ENCODE measurements at regions not wholly inside any gene's neighbourhood (a gene's known extent, or its start where the extent isn't known, plus 50 kb on each side); places are given as distances from the start of the nearest gene placed in this dataset.
"Not testable (repeated sequence)": the region's sequence is repeated elsewhere in the genome, so short reads cannot be mapped to it uniquely, and the experiment has no call there.

DNA sequence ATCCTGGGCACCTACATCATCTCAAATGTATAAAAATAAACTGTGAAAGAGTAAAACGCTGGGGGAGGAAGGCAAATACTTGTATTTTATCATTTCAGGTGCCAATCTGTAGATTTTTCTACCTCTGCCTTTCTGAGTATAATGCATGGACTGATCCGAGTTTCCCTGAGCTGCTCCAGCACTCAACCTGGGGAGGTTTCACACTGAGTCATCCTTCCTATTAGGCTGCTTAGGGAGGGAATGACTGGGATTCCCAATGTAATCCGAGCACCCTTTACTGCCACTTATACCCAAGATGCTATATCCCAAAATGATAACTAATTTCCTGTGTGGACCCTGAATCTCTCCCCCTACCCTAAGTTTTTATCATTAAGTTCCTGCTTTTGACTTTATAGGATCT lies 126.6 kb downstream of the HNRNPD start:
- no peak for DNase-seq

DNA sequence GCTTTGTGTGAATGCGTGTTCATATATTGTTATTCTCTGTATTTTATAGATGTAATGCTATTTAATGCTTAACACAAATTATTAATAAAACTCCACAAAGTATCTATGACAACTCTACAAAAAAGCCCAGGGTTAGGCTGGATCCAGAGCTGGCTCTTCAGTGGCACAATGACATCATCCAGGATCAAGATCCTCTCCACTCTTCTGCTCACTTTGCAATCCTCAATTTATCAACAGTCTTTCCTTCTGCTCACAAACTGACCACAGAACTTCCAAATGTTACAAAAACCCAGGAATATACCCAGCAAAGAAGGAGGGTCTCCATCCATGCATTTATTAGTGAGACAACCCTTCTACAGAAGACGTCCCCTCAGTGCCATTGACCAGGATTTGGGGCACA lies 132.3 kb downstream of the HNRNPD start:
- DNase-seq, result no peak

DNA sequence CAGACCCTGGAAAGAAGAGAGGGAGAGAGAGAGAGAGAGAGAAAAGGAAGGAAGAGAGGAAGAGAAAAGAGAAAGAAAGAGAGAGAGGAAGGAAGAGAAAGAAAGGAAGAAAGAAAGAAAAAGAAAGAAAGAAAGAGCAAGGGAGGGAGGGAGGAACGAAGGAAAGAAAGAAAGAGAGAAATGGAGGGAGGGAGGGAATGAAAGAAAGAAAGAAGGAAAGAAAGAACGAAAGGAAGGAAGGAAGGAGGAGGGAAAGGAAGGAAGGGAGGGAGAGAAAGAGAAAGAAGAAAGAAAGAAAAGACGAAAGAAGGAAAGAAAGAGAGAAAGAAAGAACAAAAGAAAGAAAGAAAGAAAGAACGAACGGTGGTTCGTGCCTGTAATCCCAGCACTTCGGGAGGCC lies 133.4 kb downstream of the HNRNPD start:
- no peak for DNase-seq

DNA sequence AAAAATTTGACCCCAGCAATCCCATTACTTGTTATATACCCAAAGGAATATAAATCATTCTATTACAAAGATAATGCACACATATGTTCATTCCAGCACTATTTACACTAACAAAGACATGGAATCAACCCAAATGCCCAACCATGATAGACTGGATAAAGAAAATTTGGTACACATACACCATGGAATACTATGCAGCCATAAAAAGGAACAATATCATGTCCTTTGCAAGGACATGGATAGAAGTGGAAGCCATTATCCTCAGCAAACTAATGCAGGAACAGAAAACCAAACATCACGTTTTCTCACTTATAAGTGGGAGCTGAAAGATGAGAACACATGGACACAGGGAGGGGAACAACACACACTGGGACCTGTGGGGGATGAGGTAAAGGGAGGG lies 136.6 kb downstream of the HNRNPD start:
- DNase-seq, result not testable (repeated sequence)

DNA sequence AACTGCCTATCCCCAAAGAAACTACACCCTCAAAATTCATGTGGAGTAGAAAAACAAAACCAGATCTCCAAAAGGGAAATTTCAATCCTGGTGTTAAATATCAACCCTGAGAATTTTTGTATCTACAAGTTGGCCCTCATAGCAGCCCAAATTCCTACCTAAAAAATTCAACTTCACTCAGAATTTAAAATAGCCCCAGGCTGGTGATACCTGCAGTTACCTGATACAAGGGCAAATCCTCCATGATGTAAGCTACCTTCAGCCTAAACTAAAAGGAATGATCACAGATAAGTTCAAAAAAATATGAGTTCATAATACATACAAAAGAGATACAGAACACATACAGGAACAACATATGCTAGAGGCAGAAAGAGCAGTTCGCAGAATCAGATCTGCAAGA lies 138.4 kb downstream of the HNRNPD start:
- DNase-seq, result no peak

DNA sequence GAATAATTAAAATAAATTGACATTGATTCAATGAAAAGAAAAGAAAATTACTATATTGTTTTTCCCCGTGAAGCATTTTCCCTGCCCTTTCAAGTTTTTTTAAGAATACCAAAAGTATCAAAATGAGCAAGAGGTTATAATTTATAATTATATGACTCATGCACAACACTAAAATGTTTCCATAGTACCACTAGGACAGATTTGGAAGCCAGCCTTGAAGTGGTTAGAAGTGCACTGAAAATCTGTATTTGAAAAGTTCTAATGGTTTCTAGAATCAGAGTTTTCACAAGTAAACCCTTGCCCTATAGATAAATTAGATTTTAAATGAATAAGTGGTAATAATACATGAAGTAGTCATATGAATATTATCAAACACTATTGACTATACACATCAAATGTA lies 140.9 kb downstream of the HNRNPD start:
- no peak for DNase-seq

DNA sequence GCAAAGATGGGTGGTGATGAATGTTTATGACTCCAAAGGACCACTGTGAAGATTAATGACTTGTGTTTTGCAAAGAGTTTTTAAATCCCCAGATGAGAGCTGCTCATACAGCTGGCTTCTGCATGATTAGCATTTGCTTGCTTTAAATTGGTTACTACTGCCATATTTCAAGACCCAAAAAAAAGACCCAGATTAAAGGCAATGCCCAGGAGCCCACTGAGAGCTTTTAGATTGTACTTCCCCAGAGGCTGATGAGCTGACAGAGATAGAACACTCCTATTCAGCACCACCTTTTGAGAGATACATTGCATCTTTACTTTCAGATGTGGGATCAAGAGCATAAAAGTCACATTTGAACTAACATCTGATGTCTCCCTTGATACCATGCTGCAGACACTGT lies 142.0 kb downstream of the HNRNPD start:
- DNase-seq, result no peak

DNA sequence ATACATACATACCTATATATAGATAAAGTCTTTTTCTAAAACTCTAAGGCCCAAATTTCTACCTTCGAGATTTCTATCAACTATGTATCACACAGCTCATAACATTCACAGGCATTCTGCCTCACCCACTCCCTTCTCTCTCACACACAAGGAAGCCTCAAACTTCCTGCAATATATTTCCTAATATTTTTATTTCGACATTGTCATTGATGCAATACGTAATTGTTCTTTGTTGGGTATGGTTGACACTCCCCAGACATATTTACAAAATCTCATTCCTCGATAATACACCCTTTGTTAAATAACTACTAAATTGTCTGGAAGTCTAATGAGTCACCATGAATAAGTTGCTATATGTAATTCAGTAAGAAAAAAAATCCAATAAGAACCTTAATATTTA lies 143.5 kb downstream of the HNRNPD start:
- no peak for DNase-seq

DNA sequence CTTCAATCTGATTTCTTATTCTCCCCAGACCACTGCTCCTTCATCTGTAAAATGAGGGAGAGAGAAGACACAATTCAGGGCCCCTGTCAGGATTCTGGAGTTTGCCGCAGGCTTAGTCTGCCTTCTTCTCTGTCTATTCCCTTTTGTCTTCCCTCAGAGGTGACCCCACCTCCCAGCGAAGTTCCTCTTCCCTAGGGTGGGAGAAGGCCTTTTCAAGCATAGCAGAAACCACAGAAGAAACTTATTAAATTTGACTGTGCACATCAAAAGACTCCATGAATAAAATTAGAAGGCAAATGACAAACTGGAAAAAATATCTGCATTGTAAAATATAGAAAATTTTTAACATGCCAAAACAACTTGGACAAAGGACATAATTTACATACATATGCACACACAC lies 148.8 kb downstream of the HNRNPD start:
- no peak for DNase-seq

DNA sequence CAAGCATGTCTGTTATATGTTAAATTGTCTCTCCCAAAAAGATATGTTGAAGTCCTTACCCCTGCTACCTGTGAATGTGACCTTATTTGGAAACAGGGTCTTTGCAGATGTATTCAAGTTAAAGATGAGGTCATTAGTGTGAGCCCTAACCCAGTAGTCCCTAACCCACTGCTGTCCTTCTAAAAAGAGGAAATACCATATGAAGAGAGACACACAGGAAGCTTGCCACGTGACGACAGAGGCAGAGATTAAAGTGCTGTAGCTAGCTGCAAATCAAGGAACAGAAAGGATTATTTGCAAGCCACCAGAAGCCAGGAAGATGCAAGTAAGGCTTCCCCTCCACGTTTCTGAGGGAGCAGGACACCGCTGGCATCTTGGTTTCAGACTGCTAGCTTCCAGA lies 150.1 kb downstream of the HNRNPD start:
- peak; percentile 52 for DNase-seq

DNA sequence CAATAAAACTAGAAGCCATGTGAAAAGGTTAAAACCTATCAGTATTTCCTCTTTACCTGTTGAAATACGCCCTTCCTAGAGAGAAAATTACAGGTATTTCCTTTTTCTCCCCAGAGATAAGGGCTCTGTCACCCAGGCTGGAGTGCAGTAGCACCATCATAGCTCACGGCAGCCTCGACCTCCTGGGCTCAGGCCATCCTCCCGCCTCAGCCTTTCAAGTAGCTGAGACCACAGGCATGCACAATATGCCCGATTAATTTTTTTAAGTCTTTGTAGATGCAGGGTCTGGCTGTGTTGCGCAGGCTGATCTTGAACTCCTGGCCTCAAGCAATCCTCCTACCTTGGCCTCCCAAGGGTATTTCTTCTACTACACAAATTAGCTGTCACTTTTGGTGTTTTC lies 154.4 kb downstream of the HNRNPD start:
- no peak for DNase-seq

DNA sequence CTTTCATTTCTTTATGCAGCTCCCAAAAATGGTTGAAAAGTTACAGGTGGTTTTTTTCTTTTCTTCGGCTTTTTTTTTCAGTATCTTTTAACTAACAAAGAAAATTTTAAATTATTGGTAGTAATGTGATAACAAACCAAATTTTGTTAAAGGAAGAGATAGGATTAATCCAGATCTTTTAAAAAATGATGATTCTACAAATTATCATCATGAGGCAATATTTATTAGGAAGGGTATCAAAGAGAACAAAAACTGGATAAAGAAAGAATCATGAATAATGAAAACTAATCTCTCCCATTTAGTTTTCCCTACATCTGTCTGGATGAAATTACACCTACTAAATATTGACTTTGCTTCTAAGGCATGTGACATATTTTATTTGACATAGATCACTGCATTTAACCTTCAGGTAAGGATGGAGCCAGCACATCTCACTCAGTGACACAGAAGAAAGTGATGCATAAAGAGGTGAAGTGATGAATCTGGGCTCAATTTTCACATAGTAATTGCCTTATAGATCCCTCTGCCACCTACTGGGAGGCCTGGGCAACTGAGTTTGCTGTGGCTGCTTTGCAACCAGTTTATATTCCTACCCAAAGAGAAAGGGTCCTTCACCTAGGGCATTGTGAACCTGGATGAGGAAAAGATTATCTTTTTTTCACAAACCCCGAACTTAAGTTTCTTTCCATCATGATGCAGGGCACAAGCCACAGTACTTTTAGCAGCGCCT lies 155.6 kb downstream of the HNRNPD start:
- peak; percentile 33 for DNase-seq

DNA sequence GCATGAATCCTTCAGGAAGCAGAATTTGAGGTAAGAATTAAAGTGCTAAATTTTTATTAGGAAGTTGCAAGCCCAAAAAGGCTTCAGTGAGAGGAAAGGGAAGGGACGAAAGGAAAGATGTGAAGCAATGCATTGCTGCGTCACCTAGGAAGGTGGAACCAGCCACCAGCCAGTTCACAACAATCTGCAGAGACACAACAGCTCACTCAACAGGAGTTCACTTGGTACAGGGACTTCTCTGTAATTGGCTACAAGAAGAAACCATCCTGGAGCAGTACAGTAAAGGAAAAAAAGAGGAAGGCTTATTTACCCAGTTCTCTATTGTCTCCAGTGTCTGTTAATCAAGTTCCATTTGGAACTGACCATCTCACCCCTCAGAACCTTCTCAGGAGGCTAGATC lies 157.6 kb downstream of the HNRNPD start:
- no peak for DNase-seq

DNA sequence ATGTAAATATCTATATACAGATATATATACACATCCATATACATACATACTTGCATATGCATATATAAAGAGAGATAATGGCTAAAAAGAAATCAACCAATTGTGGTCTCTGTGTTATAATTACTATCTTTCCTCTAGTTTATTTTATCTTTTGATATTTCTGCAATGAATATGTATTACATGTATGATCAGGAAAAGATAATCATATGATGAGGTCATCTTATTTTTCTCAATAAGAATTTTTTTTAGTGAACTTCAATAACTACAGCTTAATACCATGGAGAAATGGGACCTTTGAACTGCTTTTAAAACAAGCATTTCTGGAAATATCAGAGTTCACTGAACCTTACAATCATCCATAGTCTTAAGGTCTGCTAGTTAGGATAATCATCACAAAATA lies 158.0 kb downstream of the HNRNPD start:
- no peak for DNase-seq

DNA sequence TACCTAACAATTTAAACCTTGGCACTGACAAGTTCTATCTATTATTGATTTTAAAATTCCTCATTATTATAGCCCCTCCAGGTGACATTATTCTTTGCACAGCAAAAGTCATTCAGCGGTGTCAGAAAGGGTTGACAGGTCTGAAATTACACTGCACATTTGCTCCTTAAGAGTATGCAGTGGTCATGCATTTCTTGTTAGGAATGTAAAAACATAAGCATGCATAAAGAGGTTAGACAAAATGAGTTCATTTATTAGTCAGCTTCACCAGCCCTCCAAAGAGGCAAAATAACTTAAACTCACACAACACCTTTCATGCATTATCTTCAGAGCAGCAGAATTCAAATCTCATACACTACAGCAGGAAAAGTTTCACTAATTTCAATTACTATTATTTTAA lies 158.8 kb downstream of the HNRNPD start:
- no peak for DNase-seq

DNA sequence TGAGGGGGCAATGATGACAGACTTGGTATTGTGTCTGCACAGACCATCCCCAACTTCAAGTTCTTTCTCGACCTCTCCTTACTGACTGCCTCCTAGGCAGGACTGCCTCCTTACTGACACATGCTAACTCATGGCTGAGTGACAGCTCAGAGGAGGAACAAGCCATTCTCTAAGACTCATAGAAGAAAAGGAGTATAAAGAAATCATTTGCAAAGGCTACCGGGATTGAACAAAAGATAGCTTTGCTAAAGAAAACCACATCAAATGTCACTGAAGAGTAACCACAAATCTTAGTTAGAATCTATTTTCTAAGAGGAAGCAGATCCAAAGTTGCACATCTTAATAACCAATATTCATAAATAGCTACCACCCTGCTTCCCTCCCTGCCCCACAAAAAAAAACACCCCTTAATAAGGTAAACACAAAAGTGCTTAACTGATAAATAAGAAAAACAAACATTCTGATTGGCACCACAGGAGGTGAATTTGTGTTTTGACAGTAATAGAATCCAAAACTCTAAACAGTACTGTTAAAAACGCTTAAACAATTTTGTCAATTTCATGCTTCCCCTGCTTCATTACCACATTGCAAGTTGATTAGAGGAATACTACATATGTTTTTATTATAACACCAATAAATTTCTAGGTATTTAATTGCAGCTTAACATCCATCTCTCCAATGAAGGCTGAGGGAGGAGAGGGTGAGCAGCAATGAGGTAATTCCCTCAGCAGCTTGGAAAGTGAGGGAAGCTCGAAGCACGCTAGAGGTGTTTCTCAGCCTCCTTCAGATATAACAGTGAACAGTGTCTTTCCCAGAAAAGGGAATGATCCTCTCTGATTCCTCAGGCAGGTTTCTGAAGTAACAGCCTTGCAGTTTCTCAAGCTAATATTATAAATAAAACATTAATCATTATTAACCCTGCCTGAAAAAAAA lies 160.0 kb downstream of the HNRNPD start:
- DNase-seq, result peak; percentile 41

DNA sequence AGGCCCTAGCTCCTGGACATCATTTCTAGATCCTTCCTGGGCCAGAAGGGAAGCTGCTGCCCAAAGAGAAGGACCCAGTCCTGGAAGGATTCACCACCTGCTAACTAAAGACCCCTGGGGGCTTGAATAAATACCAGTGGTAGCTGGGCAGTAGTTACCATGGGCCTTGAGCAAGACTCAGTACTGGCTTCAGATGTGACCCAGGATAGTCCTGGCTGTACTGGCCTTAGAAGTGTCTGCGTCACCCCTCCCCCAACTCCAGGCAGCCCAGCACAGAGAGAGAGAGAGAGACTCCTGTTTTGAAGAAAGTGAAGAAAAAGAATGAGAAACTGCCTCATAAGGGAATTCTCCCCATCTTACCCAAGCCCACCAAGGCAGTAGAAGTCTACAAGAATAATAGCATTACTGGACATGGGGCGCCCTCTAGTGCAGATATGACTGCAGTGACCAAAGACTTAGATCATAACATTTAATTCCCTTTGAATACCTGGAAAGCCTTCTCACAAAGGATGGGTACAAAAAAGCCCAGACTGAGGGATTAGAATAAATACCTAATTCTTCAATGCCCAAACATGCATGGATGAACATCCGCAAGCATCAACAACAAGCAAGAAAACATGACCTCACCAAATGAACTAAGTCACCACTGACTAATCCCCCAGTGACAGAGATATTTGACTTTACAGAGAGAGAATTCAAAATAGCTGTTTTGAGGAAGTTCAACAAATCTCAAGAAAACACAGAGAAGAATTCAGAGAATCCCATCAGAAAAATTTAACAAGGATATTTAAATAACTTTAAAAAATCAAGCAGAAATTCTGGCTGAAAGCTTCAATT lies 171.8 kb downstream of the HNRNPD start:
- peak; percentile 57 for DNase-seq

DNA sequence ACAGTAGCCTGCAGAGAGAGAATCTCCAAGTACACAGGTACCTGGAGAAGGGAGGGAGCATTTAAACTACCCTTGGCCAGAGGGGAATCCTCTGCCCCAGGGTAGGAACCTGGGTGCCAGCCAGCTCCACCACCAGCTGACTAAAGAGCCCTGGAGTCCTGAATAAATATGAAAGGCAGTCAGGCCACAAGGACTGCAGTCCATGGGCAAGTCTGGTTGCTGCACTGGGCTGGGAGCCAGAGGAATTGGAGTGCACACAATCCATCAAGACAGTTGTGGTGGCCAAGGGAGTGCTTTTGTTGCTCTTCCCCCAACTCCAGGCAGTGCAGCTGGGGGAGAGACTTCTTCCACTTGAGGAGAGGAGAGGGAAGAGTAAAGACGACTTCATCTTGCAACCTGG lies 172.5 kb downstream of the HNRNPD start:
- DNase-seq, result no peak

DNA sequence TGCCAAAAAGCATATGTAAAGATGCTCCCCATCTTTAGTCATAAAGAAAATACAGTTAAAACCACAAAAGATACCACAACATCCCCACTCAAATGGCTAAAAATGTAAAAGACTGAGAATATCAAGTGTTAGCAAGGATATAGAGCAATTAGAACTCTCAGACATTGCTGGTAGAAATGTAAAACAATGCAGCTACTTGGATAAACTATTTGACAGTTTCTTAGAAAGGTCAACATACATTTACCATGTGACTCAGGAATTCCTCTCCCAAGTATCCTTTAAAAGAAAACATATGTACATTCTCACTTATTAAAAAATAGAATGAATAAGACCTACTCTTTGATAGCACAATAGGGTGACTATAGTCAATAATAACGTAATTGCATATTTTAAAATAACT lies 173.7 kb downstream of the HNRNPD start:
- no peak for DNase-seq

DNA sequence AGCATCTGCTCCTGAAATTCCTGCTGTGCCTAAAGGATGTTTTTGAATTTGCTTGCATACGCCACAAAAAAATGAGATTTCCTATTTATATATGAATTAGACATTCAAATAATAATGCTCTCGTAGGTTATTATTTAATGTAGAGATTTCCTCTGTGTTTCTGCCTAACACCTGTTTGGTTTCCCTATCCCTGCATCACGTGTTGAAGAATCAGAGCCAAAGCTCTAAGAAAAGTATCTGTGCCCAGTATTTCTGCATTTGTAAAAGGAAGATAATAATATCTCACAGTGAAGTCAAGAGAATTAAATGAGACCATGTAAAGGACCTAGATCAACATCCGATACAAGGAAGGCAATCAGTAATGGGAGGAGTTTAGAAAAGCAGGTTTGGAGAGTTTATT lies 179.5 kb downstream of the HNRNPD start:
- no peak for DNase-seq

DNA sequence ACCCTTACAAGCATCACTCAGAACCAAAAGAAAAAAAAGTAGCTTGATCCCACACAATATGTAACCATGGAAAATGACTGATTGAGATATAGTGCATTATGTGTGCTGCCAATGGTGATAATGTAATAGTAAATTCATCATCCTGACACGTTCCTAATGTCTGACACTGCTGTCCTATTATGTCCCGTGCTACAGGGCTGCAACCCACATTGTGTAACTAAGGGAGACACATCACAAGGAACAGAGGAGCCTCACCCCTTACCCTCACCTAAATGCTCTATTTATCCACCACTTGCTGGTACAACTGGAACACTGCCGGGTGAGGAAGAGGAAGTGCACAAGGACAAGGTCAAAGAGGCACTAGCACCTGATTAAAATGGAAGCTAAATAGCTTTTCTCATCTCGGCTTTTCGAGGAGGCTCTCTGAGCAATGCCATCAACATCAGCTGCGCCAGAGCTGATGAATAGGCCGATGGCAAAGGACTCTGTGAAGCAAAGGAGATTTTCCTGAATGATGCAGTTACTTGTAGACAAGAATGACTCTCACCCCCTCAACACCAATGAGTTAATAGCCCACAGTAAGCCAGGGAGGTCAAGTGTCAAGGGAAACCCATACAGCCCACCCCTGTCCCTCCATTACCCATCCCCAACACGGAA lies 181.6 kb downstream of the HNRNPD start:
- no peak for DNase-seq

DNA sequence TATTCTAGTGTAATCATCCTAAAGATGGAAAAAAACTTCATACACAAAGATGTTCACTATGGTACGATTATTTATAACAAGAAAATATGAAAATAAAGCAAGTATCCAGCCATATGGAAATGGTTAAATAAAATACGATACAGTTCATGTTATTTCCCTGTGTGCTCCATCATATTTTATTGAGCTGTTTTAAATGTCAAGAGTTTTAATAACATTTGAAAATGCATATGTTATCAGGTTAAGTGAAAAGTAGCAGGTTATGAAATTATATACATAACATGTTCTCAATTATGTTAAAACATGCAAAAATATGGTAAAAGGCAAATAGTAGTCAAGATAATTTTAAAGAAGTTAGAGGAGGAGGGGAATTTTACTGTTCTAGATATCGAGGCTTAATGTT lies 192.0 kb downstream of the HNRNPD start:
- DNase-seq, result no peak

DNA sequence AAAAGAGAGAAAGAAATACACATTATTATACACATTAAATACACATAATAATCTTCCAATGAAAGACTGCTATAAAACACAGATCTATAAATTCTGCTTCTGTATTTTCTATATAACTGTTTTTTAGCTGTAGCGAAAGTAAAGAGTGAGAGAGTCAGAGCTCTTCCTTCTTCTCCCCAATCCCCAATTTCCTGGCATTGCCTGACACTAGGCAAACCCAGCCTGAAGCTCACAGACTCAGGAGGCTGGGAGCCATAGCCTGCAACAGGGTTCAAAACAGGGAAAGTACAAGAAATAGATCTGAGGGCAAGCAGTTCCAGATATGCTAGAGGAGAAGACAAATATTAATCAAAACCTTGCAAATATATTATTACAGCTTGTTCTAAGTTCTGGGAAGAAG lies 201.6 kb downstream of the HNRNPD start:
- no peak for DNase-seq

Measured in CD4-positive, alpha-beta T cell treated with Interleukin-17A for 4 hours (primary cell).